ENCODE measurements at regions not wholly inside any gene's neighbourhood (a gene's known extent, or its start where the extent isn't known, plus 50 kb on each side); places are given as distances from the start of the nearest gene placed in this dataset.

DNA sequence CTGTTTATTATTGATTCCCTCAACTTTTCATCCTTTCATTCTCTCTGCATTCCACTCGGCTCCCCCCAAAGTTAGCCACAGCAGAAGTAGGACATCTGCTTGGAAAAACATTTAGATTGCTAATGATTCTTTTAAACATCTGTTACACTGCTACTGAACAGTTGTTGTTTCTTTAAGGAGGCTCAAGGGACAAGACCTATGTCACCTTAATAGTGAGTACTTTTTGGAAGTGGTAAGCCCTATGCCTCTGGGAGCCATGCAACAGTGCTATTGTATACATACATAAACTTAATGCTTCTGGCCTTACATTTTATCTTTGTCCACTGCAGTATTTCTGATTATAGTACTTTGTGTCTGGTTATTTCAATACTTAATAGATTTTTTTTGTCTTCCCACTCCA lies 628.2 kb upstream of the FOXG1 start:
- TF ChIP-seq POLR2A (IDR thresholded peaks at IDR 0.05; ENCODE audit: low read length): no peak
- no peak for TF ChIP-seq GATA1 (IDR thresholded peaks at IDR 0.05; ENCODE audit: low read depth, low read length)
